AML-193 (cell line): ENCODE measurements at regions not wholly inside any gene's neighbourhood (a gene's known extent, or its start where the extent isn't known, plus 50 kb on each side); places are given as distances from the start of the nearest gene placed in this dataset.
"Not testable (repeated sequence)": the region's sequence is repeated elsewhere in the genome, so short reads cannot be mapped to it uniquely, and the experiment has no call there.

Source experiments
- DNase-seq, 2 experiments: peaks; one replicate each; lab custom pipeline; 2025; lab: John Stamatoyannopoulos, UW

- no peak for DNase-seq
Observed at GRCh38 chr6:168939041-168939440, 314.6 kb downstream of the THBS2 start.

DNA sequence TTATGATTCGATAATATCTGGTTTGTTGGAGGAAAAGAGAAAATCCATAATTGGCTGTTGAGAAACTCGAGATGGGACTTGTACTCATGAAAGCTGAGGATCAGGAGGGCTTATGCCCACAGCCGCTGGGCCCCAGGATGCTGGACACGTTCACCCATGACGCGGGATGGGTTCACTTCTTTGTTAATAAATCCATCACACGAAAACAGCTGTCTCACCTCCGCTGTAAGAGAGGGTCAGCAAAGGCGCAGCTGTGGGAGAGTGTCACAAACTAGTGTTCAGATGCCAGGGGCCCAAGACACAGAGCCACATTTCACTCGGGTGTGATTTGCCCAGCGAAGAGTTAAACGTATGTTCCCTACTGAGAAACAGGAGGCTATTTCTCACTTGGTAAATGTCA lies 315.1 kb downstream of the THBS2 start:
- DNase-seq = no peak

- no peak for DNase-seq
Observed at GRCh38 chr6:168937054-168937453, 316.6 kb downstream of the THBS2 start.

GRCh38 chr6:168935628-168936010 lies 318.0 kb downstream of the THBS2 start:
- no peak for DNase-seq

GRCh38 chr6:168934660-168935627 lies 318.7 kb downstream of the THBS2 start:
- DNase-seq = no peak

- not testable (repeated sequence) for DNase-seq
Observed at GRCh38 chr6:168932171-168932570, 321.5 kb downstream of the THBS2 start.

DNA sequence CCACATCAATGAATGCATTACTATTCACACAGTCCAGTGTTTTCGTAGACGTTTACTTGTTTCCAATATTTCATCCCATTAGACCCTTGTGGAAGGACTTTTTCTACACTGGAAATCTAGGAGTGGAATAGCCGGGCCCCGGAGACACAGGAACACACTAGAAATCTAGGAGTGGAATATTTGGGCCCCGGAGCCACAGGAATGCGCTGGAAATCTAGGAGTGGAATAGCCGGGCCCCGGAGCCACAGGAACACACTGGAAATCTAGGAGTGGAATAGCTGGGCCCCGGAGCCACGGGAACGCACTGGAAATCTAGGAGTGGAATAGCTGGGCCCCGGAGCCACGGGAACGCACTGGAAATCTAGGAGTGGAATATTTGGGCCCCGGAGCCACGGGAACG lies 322.6 kb downstream of the THBS2 start:
- DNase-seq = not testable (repeated sequence)

GRCh38 chr6:168929871-168930450 lies 323.7 kb downstream of the THBS2 start:
- no peak for DNase-seq

GRCh38 chr6:168928012-168928411 lies 325.6 kb downstream of the THBS2 start:
- no peak for DNase-seq

DNA sequence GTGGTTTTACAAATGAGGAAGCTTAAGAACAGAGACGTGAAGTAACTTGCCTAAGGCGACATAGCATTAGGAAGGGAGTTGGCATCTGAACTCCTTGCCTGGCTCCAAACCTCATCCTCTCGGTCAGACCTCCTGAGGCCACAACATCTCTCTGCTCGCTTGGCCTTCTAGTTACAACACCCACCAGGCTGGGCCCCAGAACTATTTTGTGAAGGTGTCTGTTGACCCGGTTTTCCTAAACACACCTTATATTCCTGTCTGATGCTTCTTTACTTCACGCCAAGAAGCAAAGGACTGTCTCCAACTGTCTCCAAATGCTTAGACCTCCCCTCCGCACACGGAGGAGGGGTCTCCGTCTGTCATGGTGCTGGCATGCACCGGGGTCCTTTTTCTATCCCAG lies 326.6 kb downstream of the THBS2 start:
- no peak for DNase-seq

DNA sequence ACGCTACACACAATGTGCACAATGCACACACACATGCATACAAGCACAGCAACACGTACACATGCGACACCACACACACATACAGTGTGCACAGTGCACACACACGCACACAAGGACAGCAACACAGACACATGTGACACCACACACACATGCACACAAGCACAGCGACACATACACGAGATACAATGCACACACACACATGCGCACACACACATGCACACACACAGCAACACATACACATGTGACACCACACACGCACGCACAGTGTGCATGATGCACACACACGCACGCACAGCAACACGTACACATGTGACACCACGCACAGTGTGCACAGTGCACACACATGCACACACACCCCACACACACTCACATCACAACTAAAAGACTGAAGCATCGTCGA lies 327.3 kb downstream of the THBS2 start:
- no peak for DNase-seq

DNA sequence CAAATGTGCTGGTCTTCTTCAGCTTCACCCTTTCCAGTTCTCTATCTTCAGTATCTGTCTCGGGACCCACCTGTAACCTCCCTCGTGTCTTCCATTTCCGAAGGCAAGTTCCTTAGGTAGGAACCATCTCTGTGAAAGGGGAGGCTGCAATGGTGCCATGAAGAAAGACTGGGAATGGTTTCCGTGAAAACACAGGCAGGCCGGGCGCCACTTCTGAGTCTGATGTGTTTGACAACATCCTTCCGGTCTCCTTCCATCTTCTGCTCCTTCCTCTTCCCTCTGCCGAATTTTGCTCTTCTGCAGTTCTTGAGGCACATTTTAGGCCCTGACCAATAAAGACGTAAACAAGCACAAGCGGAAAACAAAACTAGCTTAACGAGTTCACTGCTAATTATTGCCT lies 328.0 kb downstream of the THBS2 start:
- DNase-seq = no peak

DNA sequence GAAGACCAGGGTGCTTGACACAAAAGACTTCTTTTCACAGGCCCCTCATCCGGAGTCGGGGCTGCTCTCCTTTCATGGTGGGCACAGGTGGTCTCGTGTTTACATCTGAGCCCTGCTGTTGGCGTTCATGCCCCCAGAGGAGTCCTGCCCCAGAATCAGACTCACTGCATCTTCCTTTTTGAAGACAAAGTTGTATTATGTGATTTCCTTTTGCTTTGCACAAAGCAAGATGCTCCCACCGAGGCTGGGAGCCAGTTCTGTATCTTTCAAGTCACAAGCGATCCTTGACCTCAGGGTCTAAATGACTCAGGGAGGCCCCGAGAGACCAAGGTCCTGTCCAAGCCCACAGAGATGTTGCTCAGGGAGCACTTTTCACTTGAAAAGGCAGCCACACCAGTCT lies 330.5 kb downstream of the THBS2 start:
- no peak for DNase-seq

- DNase-seq = no peak
Observed at GRCh38 chr6:168922436-168922835, 331.2 kb downstream of the THBS2 start.

DNA sequence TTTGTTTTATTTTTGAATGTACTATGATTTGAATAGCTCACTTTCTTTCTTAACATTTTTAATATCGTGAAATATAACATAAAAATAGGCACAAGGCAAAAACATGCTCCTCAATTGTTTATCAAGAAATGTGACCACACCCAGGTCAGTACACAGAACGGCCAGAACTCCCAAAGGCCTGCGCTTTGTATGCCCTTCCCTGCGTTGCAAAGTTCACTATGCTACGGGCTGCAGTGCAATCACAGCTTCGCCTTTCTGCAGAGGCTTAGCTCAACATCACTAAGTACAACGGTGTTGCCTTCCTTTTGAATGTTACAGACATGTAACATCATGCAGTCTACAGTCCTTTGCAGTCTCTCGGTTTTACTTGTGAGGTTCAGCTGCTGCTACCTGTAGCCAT lies 333.4 kb downstream of the THBS2 start:
- no peak for DNase-seq

DNA sequence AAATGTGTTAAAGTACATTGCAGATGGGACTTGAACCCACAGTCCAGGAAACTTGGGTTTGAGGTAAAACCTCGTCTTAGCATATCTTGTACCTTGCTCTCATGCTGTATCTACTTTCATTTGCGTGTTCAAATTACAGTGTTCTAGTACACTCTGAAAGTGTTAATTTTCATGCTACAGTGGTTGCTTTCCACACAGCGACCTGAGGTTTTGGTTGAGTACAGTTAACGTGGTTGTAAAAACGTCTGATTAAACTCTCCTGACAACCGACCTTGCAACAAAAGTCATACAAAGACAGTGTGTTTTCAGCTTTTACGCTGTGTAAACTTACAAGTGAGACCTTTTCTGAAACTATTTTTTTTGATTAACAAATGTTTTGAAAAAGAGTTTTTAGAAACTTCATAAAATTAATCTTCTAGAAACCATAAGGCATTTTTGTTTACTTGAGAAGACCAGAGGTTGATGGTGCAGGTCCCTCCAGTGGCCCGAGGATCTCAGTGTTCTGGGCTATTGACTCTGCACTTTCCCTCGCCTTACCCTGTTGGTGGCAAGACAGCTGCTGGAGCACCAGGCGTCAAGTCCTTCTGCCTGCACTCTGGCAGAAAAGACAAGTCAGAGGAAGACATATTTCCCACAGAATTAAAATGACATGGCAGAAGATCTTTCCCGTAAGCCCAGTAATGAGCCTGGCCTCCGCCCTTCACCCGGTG lies 334.0 kb downstream of the THBS2 start:
- DNase-seq = no peak

- DNase-seq = no peak
Observed at GRCh38 chr6:168916576-168917211, 337.0 kb downstream of the THBS2 start.

- DNase-seq = no peak
Observed at GRCh38 chr6:168915855-168916254, 337.8 kb downstream of the THBS2 start.

DNA sequence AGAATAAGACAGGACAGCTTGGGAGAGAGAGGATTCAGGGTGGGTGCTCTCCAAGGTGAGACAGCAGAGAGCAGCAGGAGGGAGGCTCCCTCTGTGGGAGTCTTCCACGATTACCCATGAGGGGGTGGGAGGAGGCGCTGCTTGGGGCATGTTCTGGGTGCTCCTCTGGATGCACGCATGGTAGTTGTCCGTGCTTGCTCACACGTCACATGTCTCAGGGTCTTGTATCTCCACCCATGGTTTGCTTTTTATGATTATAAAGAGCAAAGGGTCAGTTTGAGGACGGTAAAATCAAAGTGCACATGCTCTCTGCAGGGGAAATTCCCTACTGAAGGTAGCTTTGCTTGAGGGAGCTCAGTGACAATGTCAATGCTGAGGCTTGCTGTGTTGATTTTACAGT lies 338.4 kb downstream of the THBS2 start:
- DNase-seq = no peak

DNA sequence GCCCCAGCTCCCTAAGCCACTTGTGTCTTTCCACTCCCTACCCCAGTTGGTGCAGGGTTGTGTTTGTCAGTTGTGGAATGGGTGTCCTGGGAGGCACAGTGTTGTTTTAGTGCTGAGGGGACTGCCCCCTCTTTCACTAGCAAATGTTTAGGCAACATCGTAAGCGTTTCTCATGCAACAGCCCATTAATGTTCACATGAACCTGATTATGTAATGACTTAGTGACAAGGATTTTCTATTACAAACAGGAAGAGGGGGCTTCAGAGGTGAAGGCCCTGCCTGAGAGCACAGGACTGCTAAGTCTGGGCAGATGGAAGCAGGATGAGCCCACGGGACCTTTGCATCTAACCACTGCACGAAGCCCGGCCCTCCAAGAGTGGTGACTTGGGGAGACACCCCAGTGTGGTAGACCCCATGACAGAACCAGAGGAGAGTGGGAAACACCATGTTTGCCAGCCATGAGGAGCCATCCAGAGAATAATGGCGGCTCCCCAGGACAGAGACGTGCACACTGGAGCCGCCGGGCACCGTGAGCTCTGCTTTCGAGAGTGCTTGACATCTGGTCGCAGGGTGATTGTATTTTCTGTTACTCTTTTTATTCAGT lies 339.7 kb downstream of the THBS2 start:
- DNase-seq = no peak

DNA sequence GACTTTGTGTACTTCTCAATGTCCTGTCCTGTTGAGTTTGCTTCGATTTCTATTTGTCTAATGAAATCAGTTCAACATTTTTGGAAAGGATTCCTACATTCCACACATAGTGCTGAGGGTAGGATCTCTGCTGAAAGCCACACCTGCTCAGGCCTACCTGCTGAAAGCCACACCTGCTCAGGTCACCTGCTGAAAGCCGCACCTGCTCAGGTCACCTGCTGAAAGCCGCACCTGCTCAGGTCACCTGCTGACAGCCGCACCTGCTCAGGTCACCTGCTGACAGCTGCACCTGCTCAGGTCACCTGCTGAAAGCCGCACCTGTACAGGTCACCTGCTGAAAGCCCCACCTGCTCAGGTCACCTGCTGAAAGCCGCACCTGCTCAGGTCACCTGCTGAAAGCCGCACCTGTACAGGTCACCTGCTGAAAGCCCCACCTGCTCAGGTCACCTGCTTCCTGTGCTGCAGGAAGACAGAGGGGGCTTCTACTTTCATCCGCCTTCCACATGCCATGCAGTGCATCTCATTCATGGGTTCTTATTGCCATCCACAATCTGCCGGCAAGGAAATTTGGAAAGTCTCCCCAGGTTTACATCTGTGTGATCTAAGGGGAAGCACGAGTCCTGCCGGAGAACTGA lies 340.3 kb downstream of the THBS2 start:
- DNase-seq = not testable (repeated sequence)
